ENCODE measurements at regions not wholly inside any gene's neighbourhood (a gene's known extent, or its start where the extent isn't known, plus 50 kb on each side); places are given as distances from the start of the nearest gene placed in this dataset.

DNA sequence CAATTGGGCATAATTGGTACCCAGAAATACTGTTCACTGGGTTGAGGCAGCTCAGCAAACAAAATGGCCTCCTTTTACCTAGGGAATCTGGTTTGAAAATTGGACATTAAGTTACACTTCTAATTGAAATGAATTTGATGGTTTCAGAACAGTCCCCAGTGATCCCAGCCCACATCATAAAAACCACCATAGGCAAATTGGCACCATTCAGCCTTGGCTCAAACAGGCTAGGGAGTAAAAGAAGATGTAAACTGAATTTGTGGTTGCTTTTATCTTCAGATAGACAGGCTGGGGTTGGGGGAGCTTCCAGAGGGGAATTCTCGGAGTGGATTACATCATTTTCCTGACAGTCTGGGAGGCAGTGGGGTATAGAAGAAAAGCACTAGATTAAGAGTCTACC, 576.5 kb downstream of the MID1IP1 start:
- POLR2A ChIA-PET: no interaction called here
- TF ChIP-seq ZNF837 (tag by site-specific recombination; IDR thresholded peaks at IDR 0.05) (no peak), ZNF239 (tag by site-specific recombination; IDR thresholded peaks at IDR 0.05) (no peak), ZNF610 (tag by site-specific recombination; IDR thresholded peaks at IDR 0.05; ENCODE audit: borderline replicate concordance) (no peak), WT1 (tag by site-specific recombination; IDR thresholded peaks at IDR 0.05) (no peak), ZNF624 (tag by site-specific recombination; IDR thresholded peaks at IDR 0.05) (no peak), ZSCAN5A (tag by site-specific recombination; IDR thresholded peaks at IDR 0.05) (no peak)
- TF ChIP-seq, protein P1, sequence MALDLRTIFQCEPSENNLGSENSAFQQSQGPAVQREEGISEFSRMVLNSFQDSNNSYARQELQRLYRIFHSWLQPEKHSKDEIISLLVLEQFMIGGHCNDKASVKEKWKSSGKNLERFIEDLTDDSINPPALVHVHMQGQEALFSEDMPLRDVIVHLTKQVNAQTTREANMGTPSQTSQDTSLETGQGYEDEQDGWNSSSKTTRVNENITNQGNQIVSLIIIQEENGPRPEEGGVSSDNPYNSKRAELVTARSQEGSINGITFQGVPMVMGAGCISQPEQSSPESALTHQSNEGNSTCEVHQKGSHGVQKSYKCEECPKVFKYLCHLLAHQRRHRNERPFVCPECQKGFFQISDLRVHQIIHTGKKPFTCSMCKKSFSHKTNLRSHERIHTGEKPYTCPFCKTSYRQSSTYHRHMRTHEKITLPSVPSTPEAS (tag by site-specific recombination; IDR thresholded peaks at IDR 0.05): no peak

GRCh38 chrX:39381422-39381821, 580.2 kb downstream of the MID1IP1 start:
- Histone ChIP-seq H3K4me1 (ENCODE audit: control insufficient read depth, insufficient read depth, low read length) (no peaks in the 10 kb centered on the region), H3K4me3 (ENCODE audit: low read depth, low read length) (no peak overlapping the region), H3K9me3 (ENCODE audit: control insufficient read depth, insufficient read depth, low read depth, low read length) (no peaks in the 10 kb centered on the region), H3K27ac (ENCODE audit: extremely low read depth, low read depth, low read length) (no peak overlapping the region), H3K36me3 (ENCODE audit: control insufficient read depth in 2 of 2, insufficient read depth in 1 of 2, low read length in 2 of 2) (no peaks in the 10 kb centered on the region)
- TF ChIP-seq ZNF629 (tag by site-specific recombination; IDR thresholded peaks at IDR 0.05): no peak
- no peak for TF ChIP-seq ZNF747 (tag by site-specific recombination; IDR thresholded peaks at IDR 0.05)
- no peak for TF ChIP-seq KLF8 (tag by site-specific recombination; IDR thresholded peaks at IDR 0.05)
- no peak for TF ChIP-seq ZNF324 (tag by site-specific recombination; IDR thresholded peaks at IDR 0.05)
- TF ChIP-seq PBX3 (CRISPR knock-in tag; IDR thresholded peaks at IDR 0.05): no peak
- no peak for TF ChIP-seq GFI1B (tag by site-specific recombination; IDR thresholded peaks at IDR 0.05)
- TF ChIP-seq, protein P2, sequence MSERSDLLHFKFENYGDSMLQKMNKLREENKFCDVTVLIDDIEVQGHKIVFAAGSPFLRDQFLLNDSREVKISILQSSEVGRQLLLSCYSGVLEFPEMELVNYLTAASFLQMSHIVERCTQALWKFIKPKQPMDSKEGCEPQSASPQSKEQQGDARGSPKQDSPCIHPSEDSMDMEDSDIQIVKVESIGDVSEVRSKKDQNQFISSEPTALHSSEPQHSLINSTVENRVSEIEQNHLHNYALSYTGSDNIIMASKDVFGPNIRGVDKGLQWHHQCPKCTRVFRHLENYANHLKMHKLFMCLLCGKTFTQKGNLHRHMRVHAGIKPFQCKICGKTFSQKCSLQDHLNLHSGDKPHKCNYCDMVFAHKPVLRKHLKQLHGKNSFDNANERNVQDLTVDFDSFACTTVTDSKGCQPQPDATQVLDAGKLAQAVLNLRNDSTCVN (tag by site-specific recombination; optimal IDR thresholded peaks at IDR 0.05): no peak
- no peak for TF ChIP-seq ZSCAN16 (tag by site-specific recombination; IDR thresholded peaks at IDR 0.05)
- no peak for TF ChIP-seq HOXC10 (CRISPR knock-in tag; IDR thresholded peaks at IDR 0.05)
- TF ChIP-seq KLF17 (tag by site-specific recombination; IDR thresholded peaks at IDR 0.05): no peak
- POLR2A ChIA-PET: no interaction called here
- CTCF ChIA-PET: interaction anchor here (1.6 kb wide), 1 partner anchor 47 kb away, joined by 5 read pairs; no protein-coding TSS in a partner anchor

More for the DNA sequence above, 576.5 kb downstream of the MID1IP1 start:
- no peak overlapping the region for H3K4me3 ChIP-seq (ENCODE audit: low read depth, low read length)
- H3K27ac ChIP-seq (ENCODE audit: extremely low read depth, low read depth, low read length): no peak overlapping the region
- CTCF ChIA-PET: interaction anchor here (1.0 kb wide), 1 partner anchor 9 kb away, joined by 3 read pairs; no protein-coding TSS in a partner anchor
- H3K36me3 ChIP-seq (ENCODE audit: control insufficient read depth in 2 of 2, insufficient read depth in 1 of 2, low read length in 2 of 2): no peaks in the 10 kb centered on the region
- H3K4me1 ChIP-seq (ENCODE audit: control insufficient read depth, insufficient read depth, low read length): no peaks in the 10 kb centered on the region
- H3K9me3 ChIP-seq (ENCODE audit: control insufficient read depth, insufficient read depth, low read depth, low read length): no peaks in the 10 kb centered on the region

GRCh38 chrX:39384996-39385395, 583.7 kb downstream of the MID1IP1 start:
- ChIA-PET POLR2A (no interaction called here), CTCF (interaction anchor here (0.6 to 0.9 kb wide), 2 partner anchors 34 to 123 kb away, joined by 3 read pairs; no protein-coding TSS in a partner anchor)
- TF ChIP-seq ZNF558 (tag by site-specific recombination; IDR thresholded peaks at IDR 0.05) (no peak), ZNF837 (tag by site-specific recombination; IDR thresholded peaks at IDR 0.05) (no peak), YY1 (tag by site-specific recombination; IDR thresholded peaks at IDR 0.05) (no peak), ZNF701 (tag by site-specific recombination; IDR thresholded peaks at IDR 0.05) (no peak), KLF1 (tag by site-specific recombination; IDR thresholded peaks at IDR 0.05) (no peak), ZNF548 (tag by site-specific recombination; IDR thresholded peaks at IDR 0.05) (no peak), ZNF580 (tag by site-specific recombination; IDR thresholded peaks at IDR 0.05) (no peak), REPIN1 (tag by site-specific recombination; IDR thresholded peaks at IDR 0.05; ENCODE audit: low read depth) (no peak)

More at GRCh38 chrX:39384996-39385395, 583.7 kb downstream of the MID1IP1 start:
- Histone ChIP-seq H3K9me3 (ENCODE audit: control insufficient read depth, insufficient read depth, low read depth, low read length) (no peaks in the 10 kb centered on the region), H3K27ac (ENCODE audit: extremely low read depth, low read depth, low read length) (no peak overlapping the region), H3K4me1 (ENCODE audit: control insufficient read depth, insufficient read depth, low read length) (no peaks in the 10 kb centered on the region), H3K4me3 (ENCODE audit: low read depth, low read length) (no peak overlapping the region), H3K36me3 (ENCODE audit: control insufficient read depth in 2 of 2, insufficient read depth in 1 of 2, low read length in 2 of 2) (no peaks in the 10 kb centered on the region)

All from HEK293 (cell line).